ENCODE measurements at regions not wholly inside any gene's neighbourhood (a gene's known extent, or its start where the extent isn't known, plus 50 kb on each side); places are given as distances from the start of the nearest gene placed in this dataset.

GRCh38 chr9:107685901-107686300 is 196.3 kb upstream of the KLF4 start:
- TF ChIP-seq POLR2AphosphoS5 (IDR thresholded peaks at IDR 0.05; ENCODE audit: low read depth, low read length) = no peak
- no peak for TF ChIP-seq CTCF (IDR thresholded peaks at IDR 0.05 in 2 of 3, conservative IDR thresholded peaks at IDR 0.05 in 1 of 3; ENCODE audit: borderline replicate concordance in 1 of 3, insufficient read depth in 1 of 3, low read depth in 2 of 3, low read length in 2 of 3)
- TF ChIP-seq REST (IDR thresholded peaks at IDR 0.05; ENCODE audit: low read depth) = no peak
- TF ChIP-seq, protein P1, sequence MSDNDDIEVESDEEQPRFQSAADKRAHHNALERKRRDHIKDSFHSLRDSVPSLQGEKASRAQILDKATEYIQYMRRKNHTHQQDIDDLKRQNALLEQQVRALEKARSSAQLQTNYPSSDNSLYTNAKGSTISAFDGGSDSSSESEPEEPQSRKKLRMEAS (IDR thresholded peaks at IDR 0.05) = no peak
- TF ChIP-seq POLR2A (IDR thresholded peaks at IDR 0.05; ENCODE audit: borderline replicate concordance, extremely low read depth, insufficient read depth, insufficient read length) = no peak
- TF ChIP-seq, protein P2, sequence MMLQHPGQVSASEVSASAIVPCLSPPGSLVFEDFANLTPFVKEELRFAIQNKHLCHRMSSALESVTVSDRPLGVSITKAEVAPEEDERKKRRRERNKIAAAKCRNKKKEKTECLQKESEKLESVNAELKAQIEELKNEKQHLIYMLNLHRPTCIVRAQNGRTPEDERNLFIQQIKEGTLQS (IDR thresholded peaks at IDR 0.05) = no peak
- TF ChIP-seq, protein P3, sequence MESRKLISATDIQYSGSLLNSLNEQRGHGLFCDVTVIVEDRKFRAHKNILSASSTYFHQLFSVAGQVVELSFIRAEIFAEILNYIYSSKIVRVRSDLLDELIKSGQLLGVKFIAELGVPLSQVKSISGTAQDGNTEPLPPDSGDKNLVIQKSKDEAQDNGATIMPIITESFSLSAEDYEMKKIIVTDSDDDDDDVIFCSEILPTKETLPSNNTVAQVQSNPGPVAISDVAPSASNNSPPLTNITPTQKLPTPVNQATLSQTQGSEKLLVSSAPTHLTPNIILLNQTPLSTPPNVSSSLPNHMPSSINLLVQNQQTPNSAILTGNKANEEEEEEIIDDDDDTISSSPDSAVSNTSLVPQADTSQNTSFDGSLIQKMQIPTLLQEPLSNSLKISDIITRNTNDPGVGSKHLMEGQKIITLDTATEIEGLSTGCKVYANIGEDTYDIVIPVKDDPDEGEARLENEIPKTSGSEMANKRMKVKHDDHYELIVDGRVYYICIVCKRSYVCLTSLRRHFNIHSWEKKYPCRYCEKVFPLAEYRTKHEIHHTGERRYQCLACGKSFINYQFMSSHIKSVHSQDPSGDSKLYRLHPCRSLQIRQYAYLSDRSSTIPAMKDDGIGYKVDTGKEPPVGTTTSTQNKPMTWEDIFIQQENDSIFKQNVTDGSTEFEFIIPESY (IDR thresholded peaks at IDR 0.05; ENCODE audit: extremely low read depth, insufficient replicate concordance, low read length) = no peak
- TF ChIP-seq EGR1 (IDR thresholded peaks at IDR 0.05; ENCODE audit: low read depth) = no peak
- TF ChIP-seq SIN3A (IDR thresholded peaks at IDR 0.05; ENCODE audit: low read depth) = no peak
- no peak for TF ChIP-seq ZNF274 (IDR thresholded peaks at IDR 0.05; ENCODE audit: low read depth, low read length)
- no peak for TF ChIP-seq TCF7L2 (IDR thresholded peaks at IDR 0.05; ENCODE audit: borderline replicate concordance, extremely low read depth, insufficient read depth, insufficient read length)
- no peak for TF ChIP-seq SP1 (IDR thresholded peaks at IDR 0.05; ENCODE audit: low read depth)
- no peak for TF ChIP-seq JUND (IDR thresholded peaks at IDR 0.05)

Data from HCT116 (cell line).